ENCODE measurements at regions not wholly inside any gene's neighbourhood (a gene's known extent, or its start where the extent isn't known, plus 50 kb on each side); places are given as distances from the start of the nearest gene placed in this dataset.
A peak's percentile ranks its signal among the peaks of the same experiment; 100 is the strongest.
"Not testable (repeated sequence)": the region's sequence is repeated elsewhere in the genome, so short reads cannot be mapped to it uniquely, and the experiment has no call there.

GRCh38 chr9:85200726-85201404 is 531.3 kb downstream of the NTRK2 start:
- ATAC-seq: no peak

GRCh38 chr9:85199866-85200495 is 530.5 kb downstream of the NTRK2 start:
- no peak for ATAC-seq

- ATAC-seq: no peak
Observed at GRCh38 chr9:85192750-85193149, 523.2 kb downstream of the NTRK2 start.

GRCh38 chr9:85186218-85186585 is 516.7 kb downstream of the NTRK2 start:
- no peak for ATAC-seq

GRCh38 chr9:85185486-85186217 is 516.1 kb downstream of the NTRK2 start:
- ATAC-seq: no peak

- no peak for ATAC-seq
Observed at GRCh38 chr9:85182383-85182782, 512.9 kb downstream of the NTRK2 start.

- ATAC-seq: peak; percentile 76
Observed at GRCh38 chr9:85178474-85178873, 508.9 kb downstream of the NTRK2 start.

- ATAC-seq: no peak
Observed at GRCh38 chr9:85173967-85174366, 504.4 kb downstream of the NTRK2 start.

GRCh38 chr9:85172001-85172978 is 502.8 kb downstream of the NTRK2 start:
- peak; percentile 78 for ATAC-seq

GRCh38 chr9:85171163-85171562 is 501.6 kb downstream of the NTRK2 start:
- ATAC-seq: no peak

GRCh38 chr9:85168412-85168811 is 498.9 kb downstream of the NTRK2 start:
- no peak for ATAC-seq

- no peak for ATAC-seq
Observed at GRCh38 chr9:85167146-85167545, 497.6 kb downstream of the NTRK2 start.

- ATAC-seq: no peak
Observed at GRCh38 chr9:85163825-85164224, 494.3 kb downstream of the NTRK2 start.

GRCh38 chr9:85163415-85163814 is 493.9 kb downstream of the NTRK2 start:
- ATAC-seq: no peak

- no peak for ATAC-seq
Observed at GRCh38 chr9:85162822-85163221, 493.3 kb downstream of the NTRK2 start.

- not testable (repeated sequence) for ATAC-seq
Observed at GRCh38 chr9:85160944-85161343, 491.4 kb downstream of the NTRK2 start.

GRCh38 chr9:85158512-85158911 is 489.0 kb downstream of the NTRK2 start:
- ATAC-seq: no peak

- ATAC-seq: no peak
Observed at GRCh38 chr9:85157772-85158171, 488.2 kb downstream of the NTRK2 start.

- ATAC-seq: no peak
Observed at GRCh38 chr9:85156652-85157051, 487.1 kb downstream of the NTRK2 start.

GRCh38 chr9:85155352-85155751 is 485.8 kb downstream of the NTRK2 start:
- no peak for ATAC-seq

GRCh38 chr9:85151741-85152140 is 482.2 kb downstream of the NTRK2 start:
- no peak for ATAC-seq

- no peak for ATAC-seq
Observed at GRCh38 chr9:85151162-85151561, 481.6 kb downstream of the NTRK2 start.
